GM19455 (cell line): ENCODE measurements at regions not wholly inside any gene's neighbourhood (a gene's known extent, or its start where the extent isn't known, plus 50 kb on each side); places are given as distances from the start of the nearest gene placed in this dataset.

Experiments
- ATAC-seq: cut with Tn5 transposase; IDR thresholded peaks from one replicate; pipeline ENCODE4 v1.9.1; 2021; ENCODE audit not compliant: unreplicated experiment

DNA sequence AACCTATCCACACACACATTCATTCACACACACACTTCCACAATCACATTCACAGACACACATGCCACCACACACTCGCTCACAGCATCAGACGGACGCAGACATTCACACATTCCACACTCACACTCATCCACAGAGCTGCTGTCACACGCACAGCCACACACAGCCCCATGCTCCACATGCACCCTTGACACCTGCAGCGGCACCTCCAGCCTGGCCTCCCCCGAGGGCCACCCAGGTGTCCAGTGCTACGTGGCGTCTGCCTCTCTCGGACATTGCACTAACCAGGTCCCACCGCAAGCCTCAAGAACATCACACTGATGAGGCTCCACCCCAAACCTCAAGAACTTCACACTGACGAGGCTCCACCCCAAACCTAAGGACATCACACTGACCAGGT lies 155.2 kb downstream of the RBFOX3 start:
- no peak for ATAC-seq

DNA sequence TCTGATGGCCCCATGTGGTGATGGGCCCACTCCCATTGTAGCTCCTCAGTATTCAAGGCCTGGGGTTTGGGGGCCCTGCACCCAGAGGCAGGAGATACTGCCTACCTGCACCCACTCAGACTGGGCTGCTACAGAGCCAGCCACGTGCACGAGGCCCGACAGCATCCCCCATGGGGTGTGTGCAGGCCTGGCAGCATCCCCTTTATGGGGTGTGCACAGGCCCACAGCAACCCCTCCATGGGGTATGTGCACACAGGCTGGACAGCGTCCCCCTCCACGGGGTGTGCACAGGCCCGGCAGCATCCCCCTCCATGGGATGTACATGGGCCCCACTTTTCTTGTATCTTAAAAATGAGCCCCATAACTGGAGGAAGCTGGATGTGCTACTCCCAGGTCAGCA lies 156.0 kb downstream of the RBFOX3 start:
- ATAC-seq = no peak

DNA sequence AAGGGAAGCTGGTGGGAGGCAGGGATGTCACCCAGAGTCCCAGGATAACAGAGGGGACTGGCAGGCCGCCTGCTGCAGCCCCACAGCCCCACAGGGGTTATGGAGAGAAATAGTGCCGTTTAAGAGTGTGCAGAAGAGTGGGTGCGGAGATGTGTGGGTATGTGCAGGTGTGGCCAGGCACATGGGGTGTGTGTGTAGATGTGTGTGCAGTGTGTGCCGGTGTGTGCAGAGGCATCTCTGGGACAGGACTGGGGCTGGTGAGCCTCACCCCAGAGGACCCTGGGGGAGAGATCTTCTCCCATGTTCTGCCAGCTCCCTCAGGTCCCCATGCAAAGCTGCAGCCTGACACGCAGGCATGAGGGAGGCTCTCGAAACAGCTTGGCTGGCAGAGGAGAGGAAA lies 157.4 kb downstream of the RBFOX3 start:
- ATAC-seq = no peak

DNA sequence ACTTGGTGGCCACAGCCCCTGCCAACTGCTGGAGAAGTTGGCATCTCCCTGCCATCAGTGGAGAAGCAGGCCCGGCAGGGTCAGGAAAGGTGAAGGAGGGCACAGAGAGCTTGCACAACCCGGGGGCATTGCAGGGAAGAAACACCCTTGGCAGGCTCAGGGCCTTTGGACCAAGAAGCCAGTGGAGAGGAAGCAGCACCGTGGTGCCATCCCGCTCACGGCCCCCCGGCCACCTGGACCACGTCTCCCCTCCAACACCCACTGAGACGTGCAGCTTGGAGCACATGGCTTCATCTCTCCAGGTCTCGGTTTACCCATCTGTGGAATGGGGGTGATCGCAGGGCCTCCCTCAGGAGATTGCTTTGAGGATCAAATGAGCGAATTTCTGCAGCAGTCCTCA lies 158.1 kb downstream of the RBFOX3 start:
- ATAC-seq = no peak

DNA sequence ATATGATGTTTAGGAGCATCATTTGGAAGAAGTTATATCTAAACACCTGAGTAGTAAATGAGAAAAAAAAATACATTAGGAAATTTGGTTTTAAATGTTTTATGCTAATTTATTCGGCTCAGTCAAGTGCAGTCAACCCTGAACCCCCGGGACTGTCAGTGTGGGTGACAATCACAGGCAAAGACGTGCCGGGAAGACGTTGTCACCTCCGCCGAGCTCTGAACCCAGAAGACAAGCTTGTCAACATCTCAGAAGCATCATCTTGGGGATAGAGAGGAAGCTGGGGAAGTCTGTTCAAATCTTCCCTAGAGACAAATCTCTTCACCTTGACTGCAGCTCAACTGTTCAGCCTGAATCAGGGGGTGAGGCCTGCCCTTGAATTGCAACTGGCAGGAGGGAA lies 159.7 kb downstream of the RBFOX3 start:
- no peak for ATAC-seq

DNA sequence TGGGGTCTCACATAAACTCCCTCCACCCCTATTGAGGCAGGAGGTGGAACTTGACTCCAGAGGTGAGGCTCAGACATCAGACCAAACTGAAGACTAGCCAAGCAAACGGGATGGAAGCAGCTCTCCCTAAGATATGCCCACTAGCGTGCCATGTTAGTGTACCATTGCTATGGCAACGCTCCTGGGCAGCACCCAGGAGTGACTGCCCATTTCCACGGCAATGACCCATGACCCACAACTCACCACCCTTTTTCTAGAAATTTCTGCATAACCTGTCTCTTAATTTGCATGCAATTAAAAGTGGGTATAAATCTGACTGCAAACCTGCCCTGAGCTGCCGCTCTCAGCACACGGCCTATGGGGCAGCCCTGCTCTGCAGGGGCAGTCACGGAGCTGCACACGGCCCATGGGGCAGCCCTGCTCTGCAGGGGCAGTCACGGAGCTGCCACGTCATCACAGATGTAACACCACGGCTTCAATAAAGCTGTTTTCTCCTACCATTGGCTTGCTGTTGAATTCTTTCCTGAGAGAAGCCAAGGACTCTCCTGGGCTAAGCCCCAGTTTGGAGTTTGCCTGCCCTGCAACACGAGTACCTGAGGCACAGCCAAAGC lies 164.3 kb downstream of the RBFOX3 start:
- ATAC-seq = no peak

DNA sequence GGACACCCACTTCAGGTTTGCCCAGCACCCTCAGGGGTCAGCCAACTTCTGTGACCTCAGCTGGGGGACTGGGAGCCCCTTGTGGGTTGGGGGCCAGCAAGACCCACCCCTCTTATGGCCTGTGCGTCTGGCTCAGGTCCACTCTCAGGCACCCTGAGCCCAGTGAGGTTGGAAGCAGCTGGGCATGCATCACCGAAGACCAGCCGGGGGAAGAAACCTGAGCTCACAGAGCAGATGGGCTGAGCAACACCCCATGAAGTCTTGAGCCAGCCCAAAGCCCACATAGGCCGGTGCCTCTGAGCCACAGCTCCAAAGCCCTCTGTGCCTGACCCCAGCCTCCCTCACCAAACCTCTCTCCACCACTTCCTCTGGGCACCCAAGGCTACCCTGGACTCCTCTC lies 166.7 kb downstream of the RBFOX3 start:
- ATAC-seq = no peak

DNA sequence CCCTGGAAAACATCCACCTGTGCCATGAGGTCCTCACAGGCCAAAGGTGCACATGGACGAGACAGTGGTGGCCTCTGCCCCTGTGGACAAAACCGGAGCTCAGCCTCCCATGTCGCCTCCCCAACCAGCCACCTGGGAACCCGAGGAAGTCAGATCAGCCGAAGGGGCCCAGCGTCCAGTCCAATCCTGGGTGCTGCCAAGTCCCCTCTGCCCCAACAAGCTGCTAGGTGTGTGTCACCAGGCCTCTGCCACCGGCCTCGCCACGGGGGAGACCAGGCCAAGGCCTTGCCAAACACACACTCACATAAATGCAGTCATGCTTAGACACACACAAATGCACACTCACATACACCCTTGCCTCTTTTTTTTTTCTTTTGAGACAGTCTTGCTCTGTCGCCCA lies 167.8 kb downstream of the RBFOX3 start:
- no peak for ATAC-seq

DNA sequence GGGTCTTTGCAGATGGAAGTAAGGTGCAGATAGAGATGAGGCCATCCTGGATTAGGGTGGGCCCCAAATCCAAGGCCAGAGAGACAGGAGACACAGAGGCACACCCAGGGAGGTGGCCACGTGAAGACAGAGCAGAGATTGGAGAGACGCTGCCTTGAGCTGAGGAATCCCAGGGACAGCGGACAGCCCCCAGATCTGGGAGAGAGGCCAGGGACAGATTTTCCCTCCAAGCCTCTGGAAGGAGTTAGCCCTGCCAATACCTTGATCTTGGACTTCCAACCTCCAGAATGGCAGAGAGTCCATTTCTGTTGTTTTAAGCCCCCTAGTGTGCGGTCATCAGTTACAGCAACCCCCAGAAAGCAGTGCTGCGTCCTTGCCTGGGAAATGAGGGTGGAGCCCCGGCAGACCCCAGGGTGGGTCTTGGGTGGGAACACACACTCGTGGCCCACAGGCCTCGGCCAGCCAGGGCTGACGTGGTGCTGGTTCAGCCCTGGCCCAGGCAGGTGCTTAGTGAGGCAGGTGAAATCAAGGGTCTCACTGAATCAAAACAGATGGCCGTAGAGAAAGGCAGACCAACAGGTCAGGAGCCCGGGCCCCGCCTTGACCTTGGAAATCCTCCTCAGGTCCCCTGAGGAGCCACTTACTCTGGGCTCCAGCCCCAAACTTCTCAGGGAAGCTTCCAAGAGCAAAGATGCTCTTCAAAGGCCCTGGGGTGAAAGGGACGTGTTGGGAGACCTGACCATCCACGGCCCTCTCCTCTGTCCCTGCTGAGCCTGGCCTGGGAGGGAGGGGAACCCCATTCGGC lies 169.3 kb downstream of the RBFOX3 start:
- ATAC-seq = no peak

DNA sequence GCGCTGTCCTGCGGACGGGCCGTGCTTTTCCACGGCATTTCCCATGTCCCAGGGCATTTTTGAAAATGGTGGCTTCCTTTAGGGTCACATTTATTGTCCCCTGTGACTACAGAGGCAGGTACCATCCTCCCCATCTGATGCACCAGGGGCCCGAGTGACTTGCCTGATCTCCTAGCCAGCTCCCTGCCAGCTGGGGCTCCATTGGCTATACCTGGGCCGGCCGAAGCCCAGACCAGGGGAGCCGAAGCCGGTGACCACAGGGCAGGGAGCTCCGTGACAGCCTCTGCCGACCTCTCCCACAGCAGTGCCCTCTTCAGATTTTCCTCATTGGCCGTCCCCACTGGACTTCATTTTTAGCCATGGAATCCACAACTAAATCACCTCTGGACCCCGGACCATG lies 170.6 kb downstream of the RBFOX3 start:
- no peak for ATAC-seq

DNA sequence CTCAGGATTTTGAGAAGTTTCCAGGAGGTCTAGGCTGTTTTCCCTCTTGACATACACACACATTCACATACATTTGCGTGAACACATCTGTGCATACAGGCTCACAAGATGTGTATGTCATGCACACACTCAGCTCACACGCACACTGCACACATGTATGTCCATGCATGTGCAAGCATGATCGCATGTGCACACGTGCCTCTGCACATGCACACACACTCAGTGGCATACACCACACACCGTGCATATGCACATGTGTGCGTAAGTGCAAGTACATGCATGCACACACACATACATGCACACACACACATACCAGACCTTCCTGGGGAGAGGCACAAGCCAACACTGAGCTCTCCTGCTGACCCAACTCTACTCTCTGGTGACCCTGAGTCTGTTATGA lies 171.4 kb downstream of the RBFOX3 start:
- ATAC-seq = no peak

DNA sequence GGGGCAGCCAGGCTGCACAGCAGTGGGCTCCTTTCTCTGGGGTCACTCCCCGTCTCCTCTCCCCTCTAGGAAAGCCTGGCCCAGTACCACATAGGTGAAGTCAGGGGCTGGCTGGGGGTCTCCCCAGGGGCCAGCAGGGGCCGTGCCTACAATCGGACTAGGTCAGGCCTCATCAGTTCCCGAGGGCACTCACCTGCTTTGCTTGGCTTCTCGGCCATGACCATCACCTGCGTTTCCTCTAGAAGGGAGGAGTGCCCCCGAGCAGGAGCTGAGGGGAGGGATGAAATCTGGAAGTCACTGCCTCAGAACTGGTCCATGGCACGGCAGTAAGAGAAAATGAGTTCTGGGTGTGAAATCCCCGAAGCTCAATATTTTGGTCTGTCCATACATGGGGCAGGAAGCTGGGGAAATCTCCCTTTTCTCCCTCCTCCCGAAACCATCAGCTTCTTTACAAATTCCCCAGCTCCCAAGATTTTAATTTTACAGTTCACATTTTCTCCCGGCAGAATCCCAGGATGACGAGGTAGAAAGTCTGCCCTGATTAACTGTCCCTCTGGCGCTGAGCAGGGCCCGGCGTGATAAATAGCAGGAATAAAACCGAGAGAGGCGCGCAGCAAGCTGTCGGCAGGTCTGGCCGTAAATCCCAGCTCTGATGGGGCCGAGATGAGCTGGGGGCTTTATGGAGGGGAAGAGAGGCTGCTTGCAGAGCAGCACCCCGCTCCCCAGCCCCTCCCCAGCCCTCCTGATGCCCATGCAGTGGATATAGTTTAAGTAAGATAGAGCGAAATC lies 172.1 kb downstream of the RBFOX3 start:
- no peak for ATAC-seq

DNA sequence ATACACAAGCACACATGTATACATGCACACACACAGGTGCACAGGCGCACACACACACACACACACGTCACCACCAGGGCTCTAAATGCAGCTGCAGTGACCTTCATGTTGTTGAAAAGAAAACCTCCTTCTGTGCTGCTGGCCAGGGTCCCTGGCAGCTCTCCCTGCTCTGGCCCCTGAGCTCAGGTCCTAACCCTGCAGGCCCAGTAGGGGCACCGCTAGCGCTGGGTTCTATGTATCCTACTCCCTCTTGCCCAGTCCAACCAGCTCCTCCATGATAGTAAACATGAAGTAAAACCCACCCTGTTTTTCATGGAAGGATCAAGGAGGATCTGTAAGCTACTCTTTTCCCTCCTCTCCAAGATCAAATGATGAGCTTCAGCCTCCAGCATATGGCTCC lies 172.8 kb downstream of the RBFOX3 start:
- ATAC-seq = no peak

DNA sequence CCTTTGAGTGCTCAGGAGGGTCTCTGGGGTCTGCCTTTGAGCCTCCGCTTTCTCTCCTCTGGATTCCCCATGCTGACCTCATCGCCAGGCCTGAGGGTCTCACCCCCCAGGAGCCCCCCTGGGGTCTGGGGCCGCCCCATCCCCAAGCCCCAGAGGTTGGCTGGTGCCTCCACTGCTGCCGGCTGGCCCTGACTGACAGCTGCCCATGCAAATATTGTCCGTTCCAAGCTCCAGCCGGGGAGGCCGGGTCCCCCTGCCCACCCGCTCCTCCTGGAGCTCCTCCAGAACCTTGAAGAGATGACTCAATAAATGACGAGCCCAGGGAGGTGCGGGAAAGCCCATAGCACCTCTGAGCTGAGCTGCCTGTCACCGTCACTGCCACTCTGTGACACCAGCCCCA lies 173.8 kb downstream of the RBFOX3 start:
- ATAC-seq = no peak

DNA sequence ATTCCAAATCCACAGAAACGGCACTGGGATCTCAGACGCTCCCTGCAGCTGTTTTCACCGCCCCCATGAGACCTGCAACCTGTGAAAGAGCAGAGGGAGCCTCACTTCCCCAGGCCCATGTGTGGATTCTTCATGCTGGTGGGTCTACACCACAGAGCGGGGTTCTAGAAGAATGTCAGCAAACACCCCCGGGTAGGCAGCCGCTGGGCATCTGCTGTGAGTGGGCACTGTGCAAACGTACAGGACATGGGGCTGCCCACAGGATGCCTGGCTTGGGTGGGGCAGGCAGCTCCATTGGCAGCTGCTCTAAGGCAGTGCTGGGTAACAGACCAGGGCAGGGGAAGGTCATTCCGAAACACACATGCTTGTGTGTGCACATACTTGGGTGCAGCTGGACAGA lies 174.9 kb downstream of the RBFOX3 start:
- no peak for ATAC-seq

DNA sequence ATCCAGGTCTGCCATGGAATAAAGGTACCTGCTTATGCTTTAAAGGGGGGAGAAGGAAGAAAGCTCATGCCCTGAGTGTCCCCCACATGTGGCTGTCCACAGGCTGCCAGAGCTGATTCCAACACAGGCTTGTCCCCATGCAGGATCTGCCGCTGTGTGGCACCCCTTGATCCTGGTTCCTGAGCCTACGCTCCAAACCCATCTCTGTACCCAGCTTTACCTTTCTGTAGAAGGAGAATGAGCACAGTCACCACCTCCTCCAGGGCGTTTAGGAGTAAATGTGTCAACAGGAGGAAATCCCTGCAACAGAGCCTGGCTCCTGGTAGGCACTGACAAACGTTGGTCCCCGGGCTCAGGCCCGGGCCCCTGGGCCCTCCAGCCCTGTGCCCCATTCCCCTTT lies 175.6 kb downstream of the RBFOX3 start:
- no peak for ATAC-seq

DNA sequence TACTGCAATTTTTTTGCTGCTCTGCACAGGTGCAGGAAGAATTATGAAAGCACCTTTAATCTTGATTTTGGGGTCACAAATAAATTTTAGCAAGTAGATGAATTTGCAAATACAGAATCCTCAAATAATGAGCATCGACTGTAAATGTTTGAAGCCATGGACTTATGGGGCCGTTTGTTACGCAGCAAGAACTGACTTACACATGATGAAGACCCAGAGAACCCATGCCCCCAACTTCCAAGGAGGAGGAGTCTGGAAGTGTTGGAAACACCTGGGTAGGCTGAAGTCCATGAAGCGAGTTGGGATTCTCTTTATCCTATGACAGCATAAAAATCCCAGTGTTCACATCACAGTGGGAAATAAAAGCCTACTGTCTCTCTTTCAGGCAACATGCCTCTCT lies 176.6 kb downstream of the RBFOX3 start:
- no peak for ATAC-seq

DNA sequence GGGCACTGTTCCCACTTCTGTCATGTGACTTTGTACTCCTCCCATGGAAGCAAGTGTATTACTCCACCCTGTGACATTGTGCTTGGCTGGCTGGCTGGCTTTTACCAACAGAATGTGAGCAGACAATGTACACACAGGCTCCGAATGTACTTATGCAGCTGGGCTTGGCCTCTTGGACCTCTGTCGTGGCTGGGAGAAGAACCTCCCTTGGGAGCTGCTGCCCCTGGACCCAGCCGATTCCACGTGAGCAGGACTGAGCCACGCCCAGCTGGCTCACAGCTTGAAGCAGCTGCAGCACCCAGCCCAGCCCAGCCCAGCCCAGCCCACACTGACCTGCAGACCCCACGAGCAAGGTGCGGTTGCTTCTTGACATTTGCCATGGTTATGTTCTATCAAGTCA lies 177.5 kb downstream of the RBFOX3 start:
- no peak for ATAC-seq

DNA sequence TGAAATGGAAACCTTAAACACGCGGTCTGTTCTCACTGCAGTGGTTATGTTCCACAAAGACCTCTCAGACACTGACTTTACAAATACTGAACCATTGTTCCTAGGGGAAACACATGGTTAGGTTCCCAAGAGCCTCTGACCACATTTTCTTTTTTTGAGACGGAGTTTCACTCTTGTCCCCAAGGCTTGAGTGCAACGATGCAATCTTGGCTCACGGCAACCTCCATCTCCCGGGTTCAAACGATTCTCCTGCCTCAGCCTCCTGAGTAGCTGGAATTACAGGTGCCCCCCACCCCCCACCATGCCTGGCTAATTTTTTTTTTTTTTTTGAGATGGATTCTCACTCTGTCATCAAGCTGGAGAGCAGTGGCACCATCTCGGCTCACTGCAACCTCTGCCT lies 179.7 kb downstream of the RBFOX3 start:
- no peak for ATAC-seq

DNA sequence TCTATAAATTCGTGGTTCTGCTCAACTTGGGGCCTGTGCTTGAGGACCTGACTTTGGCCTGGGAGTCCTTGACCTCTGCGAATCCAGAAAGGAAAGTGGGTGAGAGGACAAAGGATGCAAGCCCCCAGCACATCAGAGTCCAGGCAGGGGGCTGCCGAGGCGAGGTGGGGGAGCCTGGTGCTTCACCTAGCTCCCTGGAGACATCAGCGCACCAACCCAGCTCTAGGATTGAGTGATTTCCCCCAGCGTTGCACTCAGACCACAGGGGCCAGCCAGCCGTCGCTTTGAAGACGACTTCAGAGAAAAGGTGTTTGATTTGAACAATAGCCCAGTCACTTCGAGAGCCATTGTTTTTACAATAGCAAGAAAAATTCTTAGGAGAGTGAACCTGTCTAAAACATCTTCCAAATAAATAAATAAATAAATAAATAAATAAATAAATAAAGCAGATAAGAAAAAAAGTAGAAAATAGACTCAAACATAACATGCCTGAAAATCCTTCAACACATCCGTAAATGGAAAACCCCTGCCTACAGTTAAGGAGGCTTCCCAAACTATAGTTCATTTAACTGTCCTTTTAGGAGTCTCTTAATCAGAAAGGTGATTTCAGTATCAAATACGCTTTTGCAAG lies 180.9 kb downstream of the RBFOX3 start:
- no peak for ATAC-seq

DNA sequence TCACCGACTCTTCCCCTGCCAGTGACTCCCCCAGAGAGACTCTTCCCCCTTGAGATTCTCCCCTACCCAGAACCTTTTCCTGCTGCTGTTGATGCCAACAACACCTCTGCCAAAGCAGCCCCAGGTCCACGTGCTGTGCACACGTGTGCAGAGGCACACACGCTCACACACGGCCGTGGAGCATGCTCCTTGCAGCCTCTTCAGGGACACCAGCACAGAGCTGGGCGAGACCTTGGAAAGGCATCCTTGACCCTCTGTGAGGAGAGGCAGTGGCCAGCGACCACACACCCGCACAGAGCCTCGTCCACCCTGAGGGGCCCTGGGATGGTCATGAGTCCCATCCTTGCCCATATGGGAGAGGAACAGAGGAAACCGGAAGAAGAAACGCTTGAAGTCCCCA lies 181.9 kb downstream of the RBFOX3 start:
- ATAC-seq = no peak
